ENCODE measurements at regions not wholly inside any gene's neighbourhood (a gene's known extent, or its start where the extent isn't known, plus 50 kb on each side); places are given as distances from the start of the nearest gene placed in this dataset.
A peak's percentile ranks its signal among the peaks of the same experiment; 100 is the strongest.

DNA sequence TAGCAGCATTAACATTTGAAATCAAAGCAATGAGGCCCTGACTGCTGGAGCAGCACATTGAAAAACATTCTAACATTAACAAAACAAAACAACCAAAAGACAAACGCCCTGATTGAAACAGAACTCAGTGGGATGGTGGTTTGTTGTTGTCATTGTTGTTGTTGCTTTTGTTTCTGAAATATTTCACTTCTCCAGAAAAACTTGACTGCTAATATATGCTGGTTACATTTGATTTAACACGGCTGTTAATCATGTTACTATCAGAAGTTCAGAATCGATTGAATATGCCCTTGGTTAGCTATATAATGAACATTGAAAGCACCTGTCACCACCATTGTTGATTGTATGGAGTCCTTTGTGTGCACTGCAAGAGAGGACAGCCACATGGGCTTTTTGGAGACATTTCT lies 790.4 kb upstream of the GALNTL6 start (continued):
- TF ChIP-seq, protein P1, sequence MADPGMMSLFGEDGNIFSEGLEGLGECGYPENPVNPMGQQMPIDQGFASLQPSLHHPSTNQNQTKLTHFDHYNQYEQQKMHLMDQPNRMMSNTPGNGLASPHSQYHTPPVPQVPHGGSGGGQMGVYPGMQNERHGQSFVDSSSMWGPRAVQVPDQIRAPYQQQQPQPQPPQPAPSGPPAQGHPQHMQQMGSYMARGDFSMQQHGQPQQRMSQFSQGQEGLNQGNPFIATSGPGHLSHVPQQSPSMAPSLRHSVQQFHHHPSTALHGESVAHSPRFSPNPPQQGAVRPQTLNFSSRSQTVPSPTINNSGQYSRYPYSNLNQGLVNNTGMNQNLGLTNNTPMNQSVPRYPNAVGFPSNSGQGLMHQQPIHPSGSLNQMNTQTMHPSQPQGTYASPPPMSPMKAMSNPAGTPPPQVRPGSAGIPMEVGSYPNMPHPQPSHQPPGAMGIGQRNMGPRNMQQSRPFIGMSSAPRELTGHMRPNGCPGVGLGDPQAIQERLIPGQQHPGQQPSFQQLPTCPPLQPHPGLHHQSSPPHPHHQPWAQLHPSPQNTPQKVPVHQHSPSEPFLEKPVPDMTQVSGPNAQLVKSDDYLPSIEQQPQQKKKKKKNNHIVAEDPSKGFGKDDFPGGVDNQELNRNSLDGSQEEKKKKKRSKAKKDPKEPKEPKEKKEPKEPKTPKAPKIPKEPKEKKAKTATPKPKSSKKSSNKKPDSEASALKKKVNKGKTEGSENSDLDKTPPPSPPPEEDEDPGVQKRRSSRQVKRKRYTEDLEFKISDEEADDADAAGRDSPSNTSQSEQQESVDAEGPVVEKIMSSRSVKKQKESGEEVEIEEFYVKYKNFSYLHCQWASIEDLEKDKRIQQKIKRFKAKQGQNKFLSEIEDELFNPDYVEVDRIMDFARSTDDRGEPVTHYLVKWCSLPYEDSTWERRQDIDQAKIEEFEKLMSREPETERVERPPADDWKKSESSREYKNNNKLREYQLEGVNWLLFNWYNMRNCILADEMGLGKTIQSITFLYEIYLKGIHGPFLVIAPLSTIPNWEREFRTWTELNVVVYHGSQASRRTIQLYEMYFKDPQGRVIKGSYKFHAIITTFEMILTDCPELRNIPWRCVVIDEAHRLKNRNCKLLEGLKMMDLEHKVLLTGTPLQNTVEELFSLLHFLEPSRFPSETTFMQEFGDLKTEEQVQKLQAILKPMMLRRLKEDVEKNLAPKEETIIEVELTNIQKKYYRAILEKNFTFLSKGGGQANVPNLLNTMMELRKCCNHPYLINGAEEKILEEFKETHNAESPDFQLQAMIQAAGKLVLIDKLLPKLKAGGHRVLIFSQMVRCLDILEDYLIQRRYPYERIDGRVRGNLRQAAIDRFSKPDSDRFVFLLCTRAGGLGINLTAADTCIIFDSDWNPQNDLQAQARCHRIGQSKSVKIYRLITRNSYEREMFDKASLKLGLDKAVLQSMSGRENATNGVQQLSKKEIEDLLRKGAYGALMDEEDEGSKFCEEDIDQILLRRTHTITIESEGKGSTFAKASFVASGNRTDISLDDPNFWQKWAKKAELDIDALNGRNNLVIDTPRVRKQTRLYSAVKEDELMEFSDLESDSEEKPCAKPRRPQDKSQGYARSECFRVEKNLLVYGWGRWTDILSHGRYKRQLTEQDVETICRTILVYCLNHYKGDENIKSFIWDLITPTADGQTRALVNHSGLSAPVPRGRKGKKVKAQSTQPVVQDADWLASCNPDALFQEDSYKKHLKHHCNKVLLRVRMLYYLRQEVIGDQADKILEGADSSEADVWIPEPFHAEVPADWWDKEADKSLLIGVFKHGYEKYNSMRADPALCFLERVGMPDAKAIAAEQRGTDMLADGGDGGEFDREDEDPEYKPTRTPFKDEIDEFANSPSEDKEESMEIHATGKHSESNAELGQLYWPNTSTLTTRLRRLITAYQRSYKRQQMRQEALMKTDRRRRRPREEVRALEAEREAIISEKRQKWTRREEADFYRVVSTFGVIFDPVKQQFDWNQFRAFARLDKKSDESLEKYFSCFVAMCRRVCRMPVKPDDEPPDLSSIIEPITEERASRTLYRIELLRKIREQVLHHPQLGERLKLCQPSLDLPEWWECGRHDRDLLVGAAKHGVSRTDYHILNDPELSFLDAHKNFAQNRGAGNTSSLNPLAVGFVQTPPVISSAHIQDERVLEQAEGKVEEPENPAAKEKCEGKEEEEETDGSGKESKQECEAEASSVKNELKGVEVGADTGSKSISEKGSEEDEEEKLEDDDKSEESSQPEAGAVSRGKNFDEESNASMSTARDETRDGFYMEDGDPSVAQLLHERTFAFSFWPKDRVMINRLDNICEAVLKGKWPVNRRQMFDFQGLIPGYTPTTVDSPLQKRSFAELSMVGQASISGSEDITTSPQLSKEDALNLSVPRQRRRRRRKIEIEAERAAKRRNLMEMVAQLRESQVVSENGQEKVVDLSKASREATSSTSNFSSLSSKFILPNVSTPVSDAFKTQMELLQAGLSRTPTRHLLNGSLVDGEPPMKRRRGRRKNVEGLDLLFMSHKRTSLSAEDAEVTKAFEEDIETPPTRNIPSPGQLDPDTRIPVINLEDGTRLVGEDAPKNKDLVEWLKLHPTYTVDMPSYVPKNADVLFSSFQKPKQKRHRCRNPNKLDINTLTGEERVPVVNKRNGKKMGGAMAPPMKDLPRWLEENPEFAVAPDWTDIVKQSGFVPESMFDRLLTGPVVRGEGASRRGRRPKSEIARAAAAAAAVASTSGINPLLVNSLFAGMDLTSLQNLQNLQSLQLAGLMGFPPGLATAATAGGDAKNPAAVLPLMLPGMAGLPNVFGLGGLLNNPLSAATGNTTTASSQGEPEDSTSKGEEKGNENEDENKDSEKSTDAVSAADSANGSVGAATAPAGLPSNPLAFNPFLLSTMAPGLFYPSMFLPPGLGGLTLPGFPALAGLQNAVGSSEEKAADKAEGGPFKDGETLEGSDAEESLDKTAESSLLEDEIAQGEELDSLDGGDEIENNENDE (IDR thresholded peaks at IDR 0.05; ENCODE audit: insufficient replicate concordance, low read length), result peak; percentile 95
- TF ChIP-seq CEBPB (IDR thresholded peaks at IDR 0.05; ENCODE audit: low read depth, low read length) (no peak), TEAD4 (IDR thresholded peaks at IDR 0.05; ENCODE audit: low read depth, low read length) (peak; percentile 32; the same call in 1 of the 2 replicates), RXRA (IDR thresholded peaks at IDR 0.05; ENCODE audit: insufficient read depth, low read depth, low read length) (no peak), SIRT6 (IDR thresholded peaks at IDR 0.05; ENCODE audit: low read length) (no peak), CHD2 (IDR thresholded peaks at IDR 0.05; ENCODE audit: low read length) (no peak), NRF1 (IDR thresholded peaks at IDR 0.05; ENCODE audit: low read depth, low read length) (no peak), RAD21 (IDR thresholded peaks at IDR 0.05 in 1 of 2, conservative IDR thresholded peaks at IDR 0.05 in 1 of 2; ENCODE audit: low read depth in 2 of 2, low read length in 2 of 2) (no peak), NANOG (IDR thresholded peaks at IDR 0.05; ENCODE audit: insufficient read depth, low read depth, low read length, poor library complexity, severe bottlenecking) (peak; percentile 51), SRF (IDR thresholded peaks at IDR 0.05; ENCODE audit: low read depth, low read length) (no peak), YY1 (IDR thresholded peaks at IDR 0.05; ENCODE audit: low read depth, low read length) (no peak), EP300 (IDR thresholded peaks at IDR 0.05; ENCODE audit: borderline replicate concordance in 1 of 2, low read depth in 2 of 2, low read length in 2 of 2) (peak in 1 of 2 experiments; percentile 48; a peak in 1 of 3 replicates)
